DND-41 (cell line): ENCODE measurements at regions not wholly inside any gene's neighbourhood (a gene's known extent, or its start where the extent isn't known, plus 50 kb on each side); places are given as distances from the start of the nearest gene placed in this dataset.

Source experiments
- CTCF ChIP-seq: IDR thresholded peaks from 2 replicates; pipeline ENCODE4 v1.5.1; 2012; ENCODE audit warnings: borderline replicate concordance, low read length, moderate library complexity, mild to moderate bottlenecking; ENCODE audit not compliant: poor library complexity, severe bottlenecking; ENCODE audit errors: extremely low read depth
- EZH2 ChIP-seq: IDR thresholded peaks from 3 replicates; pipeline ENCODE4 v1.6.1; 2012; ENCODE audit warnings: borderline replicate concordance, low read depth, mild to moderate bottlenecking, moderate library complexity, low read length, inconsistent platforms; ENCODE audit not compliant: severe bottlenecking

- TF ChIP-seq CTCF (no peak), EZH2 (no peak)
Observed at GRCh38 chr3:35867791-35868190, 228.5 kb downstream of the ARPP21 start.
